ENCODE measurements at regions not wholly inside any gene's neighbourhood (a gene's known extent, or its start where the extent isn't known, plus 50 kb on each side); places are given as distances from the start of the nearest gene placed in this dataset.
A peak's percentile ranks its signal among the peaks of the same experiment; 100 is the strongest.
"Not testable (repeated sequence)": the region's sequence is repeated elsewhere in the genome, so short reads cannot be mapped to it uniquely, and the experiment has no call there.

- no peaks in the 10 kb centered on the region for H3K9me3 ChIP-seq (ENCODE audit: control insufficient read depth in 2 of 3, low read length in 3 of 3)
- no peaks in the 10 kb centered on the region for H3K27me3 ChIP-seq (ENCODE audit: control insufficient read depth in 2 of 2, insufficient read depth in 2 of 2, low read length in 2 of 2)
- no peaks in the 10 kb centered on the region for H3K36me3 Mint-ChIP-seq
- peak overlapping the region in 1 of 9 donors; percentile 22 for H3K27ac Mint-ChIP-seq
- no peaks in the 10 kb centered on the region for H3K9me3 Mint-ChIP-seq
- peaks cover 0 to 14% (median 0%) of the 10 kb centered on the region in 7 donors for H3K4me1 Mint-ChIP-seq
- H3K27me3 Mint-ChIP-seq, result peaks cover 0 to 3% (median 0%) of the 10 kb centered on the region in 5 donors
- H3K27ac ChIP-seq (ENCODE audit: low read depth, low read length), result no peak overlapping the region
- intact Hi-C loops (cut with micrococcal nuclease), result no loop called here
- ATAC-seq (no peak), DNase-seq (no peak)
- no peaks in the 10 kb centered on the region for H3K4me1 ChIP-seq (ENCODE audit: control insufficient read depth in 2 of 2, insufficient read depth in 2 of 2, low read length in 2 of 2)
- no peak overlapping the region for H3K4me3 Mint-ChIP-seq
- ChIA-PET CTCF (interaction anchor here (0.9 kb wide), 1 partner anchor 13 kb away, joined by 3 read pairs; no protein-coding TSS in a partner anchor), POLR2A (no interaction called here)
- H3K36me3 ChIP-seq (ENCODE audit: control insufficient read depth in 2 of 3, insufficient read depth in 3 of 3, low read length in 3 of 3), result no peaks in the 10 kb centered on the region
- H3K4me3 ChIP-seq (ENCODE audit: low read length), result no peak overlapping the region
Measured at GRCh38 chr1:103448560-103448959, 76.9 kb upstream of the RNPC3 start.

GRCh38 chr1:103447471-103447870 is 78.0 kb upstream of the RNPC3 start:
- Histone ChIP-seq H3K4me3 (ENCODE audit: low read length) (no peak overlapping the region), H3K27me3 (ENCODE audit: control insufficient read depth in 2 of 2, insufficient read depth in 2 of 2, low read length in 2 of 2) (no peaks in the 10 kb centered on the region), H3K27ac (ENCODE audit: low read depth, low read length) (no peak overlapping the region), H3K36me3 (ENCODE audit: control insufficient read depth in 2 of 3, insufficient read depth in 3 of 3, low read length in 3 of 3) (no peaks in the 10 kb centered on the region), H3K9me3 (ENCODE audit: control insufficient read depth in 2 of 3, low read length in 3 of 3) (no peaks in the 10 kb centered on the region), H3K4me1 (ENCODE audit: control insufficient read depth in 2 of 2, insufficient read depth in 2 of 2, low read length in 2 of 2) (no peaks in the 10 kb centered on the region)
- H3K36me3 Mint-ChIP-seq, result no peaks in the 10 kb centered on the region
- ChIA-PET POLR2A (no interaction called here), CTCF (no interaction called here)
- no peak overlapping the region for H3K27ac Mint-ChIP-seq
- H3K4me3 Mint-ChIP-seq, result no peak overlapping the region
- no peaks in the 10 kb centered on the region for H3K9me3 Mint-ChIP-seq
- DNase-seq (no peak), ATAC-seq (no peak)
- intact Hi-C loops (cut with micrococcal nuclease), result no loop called here
- peaks cover 0 to 6% (median 0%) of the 10 kb centered on the region in 5 donors for H3K27me3 Mint-ChIP-seq
- H3K4me1 Mint-ChIP-seq, result peaks cover 0 to 14% (median 0%) of the 10 kb centered on the region in 7 donors

GRCh38 chr1:103441342-103441741 is 84.2 kb upstream of the RNPC3 start:
- Mint-ChIP-seq H3K4me3 (no peak overlapping the region), H3K36me3 (no peaks in the 10 kb centered on the region), H3K9me3 (peaks cover 0 to under 1% (median 0%) of the 10 kb centered on the region in 11 donors), H3K4me1 (no peaks in the 10 kb centered on the region), H3K27me3 (peaks cover 0 to 8% (median 6%) of the 10 kb centered on the region in 5 donors), H3K27ac (no peak overlapping the region)
- Histone ChIP-seq H3K4me1 (ENCODE audit: control insufficient read depth in 2 of 2, insufficient read depth in 2 of 2, low read length in 2 of 2) (no peaks in the 10 kb centered on the region), H3K4me3 (ENCODE audit: low read length) (no peak overlapping the region), H3K9me3 (ENCODE audit: control insufficient read depth in 2 of 3, low read length in 3 of 3) (no peaks in the 10 kb centered on the region), H3K27me3 (ENCODE audit: control insufficient read depth in 2 of 2, insufficient read depth in 2 of 2, low read length in 2 of 2) (no peaks in the 10 kb centered on the region), H3K36me3 (ENCODE audit: control insufficient read depth in 2 of 3, insufficient read depth in 3 of 3, low read length in 3 of 3) (no peaks in the 10 kb centered on the region), H3K27ac (ENCODE audit: low read depth, low read length) (no peak overlapping the region)
- intact Hi-C loops (cut with micrococcal nuclease), result no loop called here
- ChIA-PET POLR2A (no interaction called here), CTCF (no interaction called here)
- ATAC-seq (no peak), DNase-seq (no peak)

- POLR2A ChIA-PET; H3K4me1 ChIP-seq (ENCODE audit: control insufficient read depth in 2 of 2, insufficient read depth in 2 of 2, low read length in 2 of 2); H3K9me3 Mint-ChIP-seq; H3K27ac Mint-ChIP-seq; CTCF ChIA-PET; H3K36me3 Mint-ChIP-seq; H3K36me3 ChIP-seq (ENCODE audit: control insufficient read depth in 2 of 3, insufficient read depth in 3 of 3, low read length in 3 of 3); H3K4me1 Mint-ChIP-seq; DNase-seq; H3K4me3 ChIP-seq (ENCODE audit: low read length); H3K27ac ChIP-seq (ENCODE audit: low read depth, low read length); ATAC-seq; H3K9me3 ChIP-seq (ENCODE audit: control insufficient read depth in 2 of 3, low read length in 3 of 3); H3K4me3 Mint-ChIP-seq; H3K27me3 ChIP-seq (ENCODE audit: control insufficient read depth in 2 of 2, insufficient read depth in 2 of 2, low read length in 2 of 2); intact Hi-C loops (cut with micrococcal nuclease): not testable (repeated sequence)
- H3K27me3 Mint-ChIP-seq, result peaks cover 0 to 12% (median 6%) of the 10 kb centered on the region in 5 donors
Measured at GRCh38 chr1:103436568-103437100, 88.9 kb upstream of the RNPC3 start.

- H3K27ac Mint-ChIP-seq, result no peak overlapping the region
- ChIA-PET POLR2A (no interaction called here), CTCF (no interaction called here)
- H3K4me3 Mint-ChIP-seq, result no peak overlapping the region
- peaks cover 0 to 12% (median 5%) of the 10 kb centered on the region in 5 donors for H3K27me3 Mint-ChIP-seq
- no peaks in the 10 kb centered on the region for H3K9me3 ChIP-seq (ENCODE audit: control insufficient read depth in 2 of 3, low read length in 3 of 3)
- H3K36me3 Mint-ChIP-seq, result no peaks in the 10 kb centered on the region
- H3K9me3 Mint-ChIP-seq, result peaks cover 0 to 2% (median 0%) of the 10 kb centered on the region in 11 donors
- no peaks in the 10 kb centered on the region for H3K4me1 Mint-ChIP-seq
- no peak for DNase-seq
- ATAC-seq, result no peak
- no peaks in the 10 kb centered on the region for H3K4me1 ChIP-seq (ENCODE audit: control insufficient read depth in 2 of 2, insufficient read depth in 2 of 2, low read length in 2 of 2)
- intact Hi-C loops (cut with micrococcal nuclease), result no loop called here
- H3K27ac ChIP-seq (ENCODE audit: low read depth, low read length), result no peak overlapping the region
- no peaks in the 10 kb centered on the region for H3K36me3 ChIP-seq (ENCODE audit: control insufficient read depth in 2 of 3, insufficient read depth in 3 of 3, low read length in 3 of 3)
- no peaks in the 10 kb centered on the region for H3K27me3 ChIP-seq (ENCODE audit: control insufficient read depth in 2 of 2, insufficient read depth in 2 of 2, low read length in 2 of 2)
- no peak overlapping the region for H3K4me3 ChIP-seq (ENCODE audit: low read length)
Measured at GRCh38 chr1:103435443-103435842, 90.1 kb upstream of the RNPC3 start.

- ATAC-seq (no peak), DNase-seq (no peak)
- Mint-ChIP-seq H3K9me3 (peaks cover 0 to 6% (median 1%) of the 10 kb centered on the region in 11 donors), H3K4me3 (no peak overlapping the region), H3K4me1 (no peaks in the 10 kb centered on the region), H3K27me3 (peaks cover 0 to 8% (median 0%) of the 10 kb centered on the region in 5 donors), H3K27ac (no peak overlapping the region), H3K36me3 (no peaks in the 10 kb centered on the region)
- H3K4me3 ChIP-seq (ENCODE audit: low read length), result no peak overlapping the region
- no peaks in the 10 kb centered on the region for H3K9me3 ChIP-seq (ENCODE audit: control insufficient read depth in 2 of 3, low read length in 3 of 3)
- no peaks in the 10 kb centered on the region for H3K36me3 ChIP-seq (ENCODE audit: control insufficient read depth in 2 of 3, insufficient read depth in 3 of 3, low read length in 3 of 3)
- ChIA-PET POLR2A (no interaction called here), CTCF (no interaction called here)
- no peaks in the 10 kb centered on the region for H3K4me1 ChIP-seq (ENCODE audit: control insufficient read depth in 2 of 2, insufficient read depth in 2 of 2, low read length in 2 of 2)
- intact Hi-C loops (cut with micrococcal nuclease), result no loop called here
- H3K27me3 ChIP-seq (ENCODE audit: control insufficient read depth in 2 of 2, insufficient read depth in 2 of 2, low read length in 2 of 2), result no peaks in the 10 kb centered on the region
- no peak overlapping the region for H3K27ac ChIP-seq (ENCODE audit: low read depth, low read length)
Measured at GRCh38 chr1:103424650-103425049, 100.8 kb upstream of the RNPC3 start.

GRCh38 chr1:103416681-103417286 is 108.7 kb upstream of the RNPC3 start:
- H3K36me3 ChIP-seq (ENCODE audit: control insufficient read depth in 2 of 3, insufficient read depth in 3 of 3, low read length in 3 of 3), result no peaks in the 10 kb centered on the region
- Mint-ChIP-seq H3K27me3 (no peaks in the 10 kb centered on the region), H3K27ac (no peak overlapping the region), H3K4me1 (no peaks in the 10 kb centered on the region), H3K4me3 (no peak overlapping the region), H3K36me3 (no peaks in the 10 kb centered on the region), H3K9me3 (peaks cover 0 to 6% (median 0%) of the 10 kb centered on the region in 11 donors)
- H3K4me3 ChIP-seq (ENCODE audit: low read length), result no peak overlapping the region
- CTCF ChIA-PET, result no interaction called here
- POLR2A ChIA-PET, result no interaction called here
- no peaks in the 10 kb centered on the region for H3K9me3 ChIP-seq (ENCODE audit: control insufficient read depth in 2 of 3, low read length in 3 of 3)
- no peaks in the 10 kb centered on the region for H3K27me3 ChIP-seq (ENCODE audit: control insufficient read depth in 2 of 2, insufficient read depth in 2 of 2, low read length in 2 of 2)
- no peak for DNase-seq
- H3K27ac ChIP-seq (ENCODE audit: low read depth, low read length), result no peak overlapping the region
- H3K4me1 ChIP-seq (ENCODE audit: control insufficient read depth in 2 of 2, insufficient read depth in 2 of 2, low read length in 2 of 2), result no peaks in the 10 kb centered on the region
- no peak for ATAC-seq
- intact Hi-C loops (cut with micrococcal nuclease), result no loop called here
